GM23248 (cell line): ENCODE measurements at regions not wholly inside any gene's neighbourhood (a gene's known extent, or its start where the extent isn't known, plus 50 kb on each side); places are given as distances from the start of the nearest gene placed in this dataset.

Experiments used
- DNase-seq: peaks from one replicate; pipeline ENCODE4 v3.0.0-alpha.2; 2015
- H2AFZ ChIP-seq: fragments of 200-600 bp; sonication (generic); 2 replicates; pipeline ENCODE4 v1.6.1; 2016; ENCODE audit warnings: antibody characterized with exemption
- H3F3A ChIP-seq: fragments of 200-600 bp; sonication (generic); 2 replicates; pipeline ENCODE4 v1.6.1; 2016; ENCODE audit warnings: mild to moderate bottlenecking, antibody characterized with exemption, mixed run types; ENCODE audit not compliant: insufficient read depth
- H3K27ac ChIP-seq: fragments of 200-600 bp; sonication (generic); 2 replicates; pipeline ENCODE4 v1.5.1; 2016; ENCODE audit warnings: mild to moderate bottlenecking
- H3K27me3 ChIP-seq: fragments of 200-600 bp; sonication (generic); replicated peaks from 2 replicates; pipeline ENCODE4 v1.6.1; 2016; ENCODE audit warnings: mild to moderate bottlenecking; ENCODE audit not compliant: insufficient read depth
- H3K36me3 ChIP-seq: fragments of 200-600 bp; sonication (generic); 2 replicates; pipeline ENCODE4 v1.6.1; 2016; ENCODE audit warnings: low read depth, mild to moderate bottlenecking
- H3K4me1 ChIP-seq: fragments of 200-600 bp; sonication (generic); 2 replicates; pipeline ENCODE4 v1.6.1; 2016; ENCODE audit warnings: mild to moderate bottlenecking; ENCODE audit not compliant: insufficient read depth
- H3K4me2 ChIP-seq: fragments of 200-600 bp; sonication (generic); one replicate; pipeline ENCODE4 v1.6.1; 2016; ENCODE audit warnings: mild to moderate bottlenecking; ENCODE audit not compliant: unreplicated experiment
- H3K4me3 ChIP-seq: fragments of 200-600 bp; sonication (generic); 2 replicates; pipeline ENCODE4 v1.5.1; 2016; ENCODE audit warnings: mild to moderate bottlenecking
- H3K79me2 ChIP-seq: fragments of 200-600 bp; sonication (generic); 2 replicates; pipeline ENCODE4 v1.6.1; 2016; ENCODE audit warnings: mild to moderate bottlenecking; ENCODE audit not compliant: insufficient read depth
- H3K9ac ChIP-seq: fragments of 200-600 bp; sonication (generic); 2 replicates; pipeline ENCODE4 v1.6.1; 2016; ENCODE audit warnings: mild to moderate bottlenecking
- H3K9me2 ChIP-seq: fragments of 200-600 bp; sonication (generic); 2 replicates; pipeline ENCODE4 v1.6.1; 2016; ENCODE audit warnings: mixed run types, mild to moderate bottlenecking, moderate library complexity; ENCODE audit not compliant: insufficient read depth
- H3K9me3 ChIP-seq: fragments of 200-600 bp; sonication (generic); one replicate; pipeline ENCODE4 v1.6.1; 2017; ENCODE audit warnings: low read depth
- H4K20me1 ChIP-seq: fragments of 200-600 bp; sonication (generic); 2 replicates; pipeline ENCODE4 v1.6.0; 2016; ENCODE audit not compliant: insufficient read depth
- EZH2 ChIP-seq: fragments of 200-600 bp; sonication (generic); IDR thresholded peaks from 2 replicates; pipeline ENCODE4 v1.6.1; 2018; ENCODE audit warnings: antibody characterized with exemption, mild to moderate bottlenecking; ENCODE audit not compliant: insufficient read depth, poor library complexity, severe bottlenecking
- EZH2phosphoT487 ChIP-seq: fragments of 200-600 bp; sonication (generic); IDR thresholded peaks from 2 replicates; pipeline ENCODE4 v1.6.1; 2018; ENCODE audit warnings: antibody characterized with exemption, moderate library complexity, mild to moderate bottlenecking, low read depth; ENCODE audit not compliant: insufficient read depth
- WGBS, 2 experiments: methylation state at CpG; one replicate each; pipeline ENCODE4 v1.1.6; 2015 to 2017; ENCODE audit warnings: low lambda C conversion rate in 2 of 2, low coverage in 1 of 2; ENCODE audit errors: missing lambda C conversion rate in 2 of 2; 5-methylcytosine and 5-hydroxymethylcytosine counted together
- in situ Hi-C: fragments of 300-500 bp; cut with MboI; formaldehyde crosslinking; loops from 2 replicates; pipeline ENCODE4 v1.15.0; 2020

- H3K79me2 ChIP-seq: no peaks in the 10 kb centered on the region
- no peak overlapping the region for H2AFZ ChIP-seq
- H3F3A ChIP-seq: no peaks in the 10 kb centered on the region
- H3K4me3 ChIP-seq: no peak overlapping the region
- H3K27me3 ChIP-seq: peaks cover 3% of the 10 kb centered on the region
- H3K9me2 ChIP-seq: no peaks in the 10 kb centered on the region
- H3K9me3 ChIP-seq: no peaks in the 10 kb centered on the region
- WGBS, 2 experiments: 37 to 40% methylated on average over 22 of the region's 22 CpGs
- H3K4me1 ChIP-seq: no peaks in the 10 kb centered on the region
- H3K9ac ChIP-seq: no peak overlapping the region
- TF ChIP-seq EZH2: no peak
- no peak for TF ChIP-seq EZH2phosphoT487
- in situ Hi-C loops: no loop called here
- DNase-seq: peak; percentile 48
- H3K36me3 ChIP-seq: no peaks in the 10 kb centered on the region
- H4K20me1 ChIP-seq: no peaks in the 10 kb centered on the region
- H3K27ac ChIP-seq: no peak overlapping the region
- H3K4me2 ChIP-seq: no peak overlapping the region
Measured at GRCh38 chr22:35150183-35151107, 84.5 kb downstream of the ISX start.

DNA sequence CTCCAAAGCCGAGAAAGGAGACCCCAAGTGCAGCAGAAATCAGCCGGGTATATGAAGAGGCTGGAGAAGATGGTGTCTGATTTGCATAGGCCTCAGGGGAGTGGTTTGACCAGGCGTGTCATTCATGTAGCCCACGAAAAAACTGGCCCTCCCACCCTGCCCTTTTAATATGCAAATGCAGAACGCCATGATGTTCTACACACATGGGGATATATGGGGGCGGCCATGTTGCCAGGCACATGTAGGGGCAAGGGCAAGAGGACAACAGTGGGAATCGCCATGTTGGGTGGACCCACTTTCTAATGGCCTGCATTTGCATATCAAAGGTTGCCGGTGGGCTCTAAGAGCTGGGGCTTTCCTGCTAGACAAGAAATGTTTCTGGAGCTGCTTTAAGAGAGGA, 86.4 kb downstream of the ISX start:
- Histone ChIP-seq H4K20me1 (no peaks in the 10 kb centered on the region), H3K9ac (no peak overlapping the region), H3F3A (no peaks in the 10 kb centered on the region), H3K4me2 (no peak overlapping the region), H3K4me1 (no peaks in the 10 kb centered on the region), H3K79me2 (no peaks in the 10 kb centered on the region), H3K27me3 (peaks cover 3% of the 10 kb centered on the region; the same call in 1 of the 2 replicates), H3K9me2 (no peaks in the 10 kb centered on the region), H3K4me3 (no peak overlapping the region), H2AFZ (no peak overlapping the region), H3K9me3 (no peaks in the 10 kb centered on the region), H3K36me3 (no peaks in the 10 kb centered on the region), H3K27ac (no peak overlapping the region)
- WGBS, 2 experiments: 30 to 46% methylated on average over 8 of the region's 8 CpGs
- in situ Hi-C loops: no loop called here
- TF ChIP-seq EZH2 (no peak), EZH2phosphoT487 (no peak)
- no peak for DNase-seq

DNA sequence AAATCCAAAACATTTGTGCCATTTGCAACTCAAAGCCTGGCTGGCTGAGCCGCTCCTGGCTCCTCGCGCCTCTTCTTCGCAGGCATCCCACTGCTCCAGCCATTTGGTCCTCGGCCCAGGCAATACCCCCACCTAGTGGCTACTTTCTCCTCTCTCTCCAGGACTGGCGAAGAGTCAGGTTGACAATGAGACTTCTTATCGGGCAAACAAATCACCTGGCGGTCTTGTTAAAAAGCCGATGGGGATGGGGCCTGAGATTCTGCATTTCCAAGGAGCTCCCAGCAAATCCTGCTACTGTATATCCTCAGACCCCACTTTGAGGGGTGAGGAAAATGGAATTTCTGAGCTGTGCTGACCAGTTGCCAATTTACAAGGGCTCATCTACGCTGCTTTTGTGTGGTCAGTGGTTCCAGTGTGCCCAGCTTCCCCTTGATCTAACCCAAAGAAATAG, 89.0 kb downstream of the ISX start:
- in situ Hi-C loops: no loop called here
- DNase-seq: peak; percentile 70
- Histone ChIP-seq H3K27ac (no peak overlapping the region), H3K27me3 (peaks cover 3% of the 10 kb centered on the region; the same call in 1 of the 2 replicates), H3K4me1 (no peaks in the 10 kb centered on the region), H3K36me3 (no peaks in the 10 kb centered on the region), H3F3A (no peaks in the 10 kb centered on the region), H2AFZ (no peak overlapping the region), H3K9ac (no peak overlapping the region), H3K79me2 (no peaks in the 10 kb centered on the region), H4K20me1 (no peaks in the 10 kb centered on the region), H3K9me2 (no peaks in the 10 kb centered on the region), H3K9me3 (no peaks in the 10 kb centered on the region), H3K4me3 (no peak overlapping the region), H3K4me2 (no peak overlapping the region)
- 12 to 16% methylated on average over 10 of the region's 10 CpGs for WGBS, 2 experiments
- no peak for TF ChIP-seq EZH2phosphoT487
- TF ChIP-seq EZH2: no peak

GRCh38 chr22:35155403-35156025, 89.6 kb downstream of the ISX start:
- no peaks in the 10 kb centered on the region for H3K9me2 ChIP-seq
- H3K9me3 ChIP-seq: no peaks in the 10 kb centered on the region
- no peaks in the 10 kb centered on the region for H3F3A ChIP-seq
- H3K36me3 ChIP-seq: no peaks in the 10 kb centered on the region
- peaks cover 3% of the 10 kb centered on the region; the same call in 1 of the 2 replicates for H3K27me3 ChIP-seq
- TF ChIP-seq EZH2: no peak
- no peaks in the 10 kb centered on the region for H3K4me1 ChIP-seq
- WGBS, 2 experiments: 45 to 46% methylated on average over 7 of the region's 7 CpGs
- no peak overlapping the region for H3K4me3 ChIP-seq
- in situ Hi-C loops: no loop called here
- no peak overlapping the region for H3K4me2 ChIP-seq
- H3K9ac ChIP-seq: no peak overlapping the region
- no peak overlapping the region for H2AFZ ChIP-seq
- H4K20me1 ChIP-seq: no peaks in the 10 kb centered on the region
- no peak for DNase-seq
- no peaks in the 10 kb centered on the region for H3K79me2 ChIP-seq
- no peak overlapping the region for H3K27ac ChIP-seq
